HUDEP-2 (cell line): ENCODE measurements at regions not wholly inside any gene's neighbourhood (a gene's known extent, or its start where the extent isn't known, plus 50 kb on each side); places are given as distances from the start of the nearest gene placed in this dataset.
"Not testable (repeated sequence)": the region's sequence is repeated elsewhere in the genome, so short reads cannot be mapped to it uniquely, and the experiment has no call there.

Source experiments
- DNase-seq, 76 experiments: peaks; one replicate each; lab custom pipeline; 2025; ENCODE audit not compliant: unreplicated experiment in 76 of 76; lab: John Stamatoyannopoulos, UW

DNA sequence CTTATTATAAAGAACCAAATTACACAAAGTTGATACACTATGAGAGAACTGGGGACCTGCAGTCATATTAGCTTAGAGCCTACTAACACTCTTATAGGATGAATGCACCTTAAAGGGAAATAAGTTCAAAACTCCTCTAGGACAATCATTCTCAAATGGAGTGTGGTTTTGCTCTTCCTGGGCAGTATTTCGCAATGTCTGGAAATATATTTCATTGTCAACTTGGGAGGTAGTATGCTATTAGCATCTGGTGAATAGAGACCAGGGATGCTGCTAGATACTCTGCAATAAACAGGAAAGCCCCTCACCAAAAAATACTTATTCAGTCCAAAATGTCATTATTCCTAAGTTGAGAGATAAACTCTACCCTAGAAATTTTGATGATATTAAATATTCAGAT lies 451.4 kb upstream of the ARPP21 start:
- no peak for DNase-seq

DNA sequence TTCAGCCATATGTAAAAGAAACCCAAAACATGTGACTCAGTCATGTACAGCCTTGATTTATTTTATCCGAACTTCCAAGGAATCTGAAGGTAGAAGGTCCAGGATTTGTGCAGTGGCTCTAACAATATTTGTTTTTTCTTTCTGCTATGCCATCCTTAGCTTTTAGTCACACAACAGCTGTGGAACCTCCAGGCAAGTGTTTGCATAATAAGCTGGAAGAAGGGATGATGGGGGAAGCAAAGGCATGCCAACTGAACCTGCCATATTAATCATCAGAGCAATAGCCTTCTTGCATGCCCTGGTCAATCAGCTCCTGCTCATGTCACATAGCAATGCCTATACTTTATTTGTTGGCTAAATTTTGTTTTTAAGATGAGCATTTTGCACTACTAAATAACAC lies 444.7 kb upstream of the ARPP21 start:
- DNase-seq = no peak

GRCh38 chr3:35198857-35199256 lies 440.5 kb upstream of the ARPP21 start:
- no peak for DNase-seq

- DNase-seq = no peak
Measured at GRCh38 chr3:35200056-35200455, 439.3 kb upstream of the ARPP21 start.

DNA sequence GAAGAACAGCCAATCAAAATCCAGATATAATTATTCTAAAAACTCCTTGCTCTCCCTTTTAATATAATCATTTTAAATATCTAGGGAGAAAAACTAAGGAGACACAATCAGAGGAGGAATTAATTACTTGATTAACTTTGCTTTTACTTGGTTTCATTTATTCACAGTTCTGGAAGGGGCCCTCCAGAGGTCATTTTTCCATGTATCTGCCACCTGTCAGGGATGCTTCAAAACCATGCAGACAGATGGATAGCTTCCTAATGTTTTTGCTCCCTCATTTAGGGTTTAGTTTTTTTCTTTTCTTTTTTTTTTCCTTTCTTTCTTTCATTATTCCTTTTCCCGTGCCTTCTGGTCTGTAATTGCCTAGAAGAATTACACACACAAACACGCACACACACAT lies 438.1 kb upstream of the ARPP21 start:
- no peak for DNase-seq

- no peak for DNase-seq
Measured at GRCh38 chr3:35215525-35216500, 423.5 kb upstream of the ARPP21 start.

GRCh38 chr3:35216501-35217266 lies 422.6 kb upstream of the ARPP21 start:
- no peak for DNase-seq

- DNase-seq = no peak
Measured at GRCh38 chr3:35223632-35224394, 415.5 kb upstream of the ARPP21 start.

GRCh38 chr3:35224565-35225295 lies 414.6 kb upstream of the ARPP21 start:
- DNase-seq = no peak

GRCh38 chr3:35241236-35241635 lies 398.1 kb upstream of the ARPP21 start:
- no peak for DNase-seq

GRCh38 chr3:35254917-35255316 lies 384.4 kb upstream of the ARPP21 start:
- DNase-seq = no peak

GRCh38 chr3:35257641-35258040 lies 381.7 kb upstream of the ARPP21 start:
- no peak for DNase-seq

DNA sequence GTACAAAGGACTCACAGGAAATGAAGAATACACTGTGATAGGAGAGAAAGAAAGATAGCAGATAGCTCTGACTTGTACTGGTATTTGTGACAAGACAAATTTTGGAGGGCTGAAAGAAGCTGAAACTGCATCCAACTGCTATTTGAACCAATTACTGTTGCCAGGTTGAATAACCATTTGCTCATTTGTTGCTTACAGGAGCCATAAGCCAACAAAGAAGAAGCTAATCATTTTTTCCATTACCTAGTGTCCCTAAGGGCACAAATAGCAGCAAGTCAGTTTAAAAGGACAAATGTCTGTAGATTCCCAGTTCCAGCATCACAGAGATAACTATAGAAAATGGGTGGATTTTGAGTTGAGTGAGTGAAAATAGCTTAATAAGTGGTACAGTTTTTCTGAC lies 376.9 kb upstream of the ARPP21 start:
- no peak for DNase-seq

GRCh38 chr3:35263477-35263876 lies 375.8 kb upstream of the ARPP21 start:
- DNase-seq = no peak

DNA sequence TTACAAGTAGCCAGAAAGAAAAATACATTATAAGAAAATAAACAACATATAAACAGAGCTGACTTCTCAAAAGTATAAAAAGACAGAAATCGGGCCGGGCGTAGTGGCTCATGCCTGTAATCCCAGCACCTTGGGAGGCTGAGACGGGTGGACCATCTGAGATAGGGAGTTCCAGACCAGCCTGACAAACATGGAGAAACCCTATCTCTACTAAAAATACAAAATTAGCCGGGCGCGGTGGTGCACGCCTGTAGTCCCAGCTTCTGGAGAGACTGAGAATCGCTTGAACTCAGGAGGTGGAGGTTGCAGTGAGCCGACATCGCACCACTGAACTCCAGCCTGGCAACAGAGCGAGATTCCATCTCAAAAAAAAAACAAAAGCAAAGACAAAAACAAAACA lies 373.3 kb upstream of the ARPP21 start:
- not testable (repeated sequence) for DNase-seq

- DNase-seq = no peak
Measured at GRCh38 chr3:35275768-35276167, 363.6 kb upstream of the ARPP21 start.

GRCh38 chr3:35276568-35276967 lies 362.8 kb upstream of the ARPP21 start:
- no peak for DNase-seq

DNA sequence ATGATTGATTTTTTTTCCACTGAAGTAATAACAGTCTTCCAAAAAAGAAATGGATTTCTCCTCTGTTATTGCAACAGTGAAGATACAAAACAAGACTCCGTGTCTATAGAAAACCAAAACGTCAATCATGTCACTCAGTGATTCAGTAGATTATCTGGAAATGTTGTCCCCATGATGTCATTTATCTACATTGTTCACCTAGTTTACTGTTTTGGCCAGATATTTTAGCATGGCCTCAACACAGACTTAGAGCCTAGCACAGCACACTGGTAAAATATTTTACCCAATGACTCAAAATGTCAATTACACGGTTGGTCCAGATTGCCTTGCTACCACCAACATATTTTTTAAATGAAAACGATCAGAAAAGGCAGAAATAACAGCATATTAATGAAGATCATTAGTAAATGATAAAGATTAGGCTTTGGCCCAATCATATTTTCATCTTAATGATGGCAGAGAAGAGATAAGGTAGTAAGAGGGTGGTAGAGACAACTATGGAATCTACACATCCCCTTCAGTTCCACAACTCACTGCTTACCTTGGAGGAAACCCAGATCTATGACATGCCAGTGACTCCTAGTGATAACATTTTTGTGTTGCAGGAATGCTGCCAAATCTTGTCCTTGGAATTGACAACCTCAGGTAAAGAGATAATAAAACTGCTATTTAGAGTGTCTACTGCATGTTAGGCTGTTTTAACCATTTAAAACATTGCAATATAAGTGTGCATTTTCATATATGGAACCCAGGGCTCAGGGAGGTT lies 347.7 kb upstream of the ARPP21 start:
- no peak for DNase-seq

- no peak for DNase-seq
Measured at GRCh38 chr3:35292568-35292967, 346.8 kb upstream of the ARPP21 start.

DNA sequence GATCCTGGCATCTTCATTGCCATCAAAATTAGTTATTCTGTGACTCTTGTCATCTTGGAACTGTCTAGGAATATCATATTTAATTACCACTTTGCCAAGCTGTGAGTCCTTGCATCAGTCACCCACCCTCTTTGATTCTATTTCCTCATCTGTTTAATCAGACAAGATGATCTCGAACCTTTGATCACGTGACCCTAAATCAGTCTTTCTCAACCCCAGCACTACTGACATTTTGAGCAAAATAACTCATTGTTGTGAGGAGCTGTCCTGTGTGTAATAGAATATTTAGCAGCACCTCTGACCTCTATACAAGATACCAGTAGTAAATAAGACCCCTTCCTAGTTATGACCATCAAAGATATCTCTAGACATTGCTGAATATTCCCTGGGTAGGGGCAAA lies 343.4 kb upstream of the ARPP21 start:
- DNase-seq = no peak
